ENCODE measurements at regions not wholly inside any gene's neighbourhood (a gene's known extent, or its start where the extent isn't known, plus 50 kb on each side); places are given as distances from the start of the nearest gene placed in this dataset.
"Not testable (repeated sequence)": the region's sequence is repeated elsewhere in the genome, so short reads cannot be mapped to it uniquely, and the experiment has no call there.

DNA sequence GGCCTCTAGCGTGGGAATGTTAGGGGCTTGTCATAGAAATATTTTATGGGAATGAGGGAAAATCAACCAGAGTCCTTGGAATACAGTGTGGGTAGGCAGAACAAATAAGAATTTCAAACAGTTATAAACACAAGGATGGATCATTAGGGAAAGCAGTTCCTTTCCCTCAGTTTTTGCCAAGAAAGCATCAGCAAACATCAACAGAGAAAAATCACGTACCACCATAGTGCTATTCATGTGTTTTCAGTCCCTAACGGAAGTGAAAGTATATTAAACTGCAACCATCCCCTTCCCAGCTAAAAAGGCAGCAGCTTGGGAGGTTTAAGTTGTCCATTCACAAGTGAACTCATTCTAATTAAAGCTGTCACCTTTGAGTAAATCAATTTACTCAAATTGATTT is 334.4 kb upstream of the PCDH18 start:
- H3K4me3 ChIP-seq (ENCODE audit: low read depth, low read length) = no peak overlapping the region
- TF ChIP-seq, protein P1, sequence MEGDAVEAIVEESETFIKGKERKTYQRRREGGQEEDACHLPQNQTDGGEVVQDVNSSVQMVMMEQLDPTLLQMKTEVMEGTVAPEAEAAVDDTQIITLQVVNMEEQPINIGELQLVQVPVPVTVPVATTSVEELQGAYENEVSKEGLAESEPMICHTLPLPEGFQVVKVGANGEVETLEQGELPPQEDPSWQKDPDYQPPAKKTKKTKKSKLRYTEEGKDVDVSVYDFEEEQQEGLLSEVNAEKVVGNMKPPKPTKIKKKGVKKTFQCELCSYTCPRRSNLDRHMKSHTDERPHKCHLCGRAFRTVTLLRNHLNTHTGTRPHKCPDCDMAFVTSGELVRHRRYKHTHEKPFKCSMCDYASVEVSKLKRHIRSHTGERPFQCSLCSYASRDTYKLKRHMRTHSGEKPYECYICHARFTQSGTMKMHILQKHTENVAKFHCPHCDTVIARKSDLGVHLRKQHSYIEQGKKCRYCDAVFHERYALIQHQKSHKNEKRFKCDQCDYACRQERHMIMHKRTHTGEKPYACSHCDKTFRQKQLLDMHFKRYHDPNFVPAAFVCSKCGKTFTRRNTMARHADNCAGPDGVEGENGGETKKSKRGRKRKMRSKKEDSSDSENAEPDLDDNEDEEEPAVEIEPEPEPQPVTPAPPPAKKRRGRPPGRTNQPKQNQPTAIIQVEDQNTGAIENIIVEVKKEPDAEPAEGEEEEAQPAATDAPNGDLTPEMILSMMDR (IDR thresholded peaks at IDR 0.05; ENCODE audit: insufficient read depth, low read length, missing control alignments) = no peak
- ChIA-PET CTCF (interaction anchor here (0.9 kb wide), 1 partner anchor 46 kb away, joined by 3 read pairs; no protein-coding TSS in a partner anchor), POLR2A (no interaction called here)
- DNase-seq (ENCODE audit: low read depth, low spot score) = no peak

DNA sequence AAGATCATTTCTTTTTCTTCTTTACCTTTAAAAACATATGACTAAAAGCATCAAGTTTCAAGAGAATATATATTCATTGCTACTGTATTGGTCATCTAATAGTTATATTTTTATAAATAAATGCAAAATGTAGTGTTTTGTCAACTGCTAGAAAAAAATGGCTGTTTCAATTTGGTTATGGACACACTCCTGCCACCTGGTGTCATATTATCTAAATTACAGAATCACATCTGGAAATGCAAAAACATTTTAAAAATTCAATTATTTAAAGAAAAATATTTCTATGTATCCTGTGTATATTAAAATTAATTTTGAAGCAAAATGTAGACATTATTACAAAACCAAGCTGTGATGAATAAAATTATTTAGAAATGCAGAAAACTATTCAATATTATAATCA is 329.4 kb upstream of the PCDH18 start:
- POLR2A ChIA-PET = no interaction called here
- TF ChIP-seq, protein P1 (IDR thresholded peaks at IDR 0.05; ENCODE audit: insufficient read depth, low read length, missing control alignments) = peak; percentile 4
- DNase-seq (ENCODE audit: low read depth, low spot score) = no peak
- CTCF ChIA-PET = interaction anchor here (0.7 to 1.9 kb wide), 11 partner anchors 8 to 738 kb away, joined by 3 to 13 read pairs (median 4); no protein-coding TSS in a partner anchor
- H3K4me3 ChIP-seq (ENCODE audit: low read depth, low read length) = no peak overlapping the region

DNA sequence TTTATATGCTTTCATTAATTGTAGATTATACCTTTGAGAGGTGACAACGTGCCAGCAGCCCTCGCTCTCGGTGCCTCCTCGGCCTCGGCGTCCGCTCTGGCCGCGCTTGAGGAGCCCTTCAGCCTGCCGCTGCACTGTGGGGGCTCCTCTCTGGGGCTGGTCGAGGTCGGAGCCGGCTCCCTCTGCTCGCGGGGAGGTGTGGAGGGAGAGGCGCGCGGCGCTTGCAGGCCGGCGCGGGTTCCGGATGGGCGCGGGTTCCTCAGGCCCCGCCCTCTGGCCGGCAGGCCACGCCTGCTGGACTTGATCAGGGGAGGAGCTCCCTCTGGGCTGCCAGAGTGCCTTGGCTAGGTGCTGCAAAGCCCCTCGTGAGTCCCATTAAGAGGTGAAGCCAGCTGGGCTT is 321.1 kb upstream of the PCDH18 start:
- TF ChIP-seq, protein P1 (IDR thresholded peaks at IDR 0.05; ENCODE audit: insufficient read depth, low read length, missing control alignments) = no peak
- ChIA-PET POLR2A (no interaction called here), CTCF (interaction anchor here (1.1 to 2.9 kb wide), 4 partner anchors 9 to 47 kb away, joined by 3 to 13 read pairs (median 4); no protein-coding TSS in a partner anchor)
- no peak for DNase-seq (ENCODE audit: low read depth, low spot score)
- H3K4me3 ChIP-seq (ENCODE audit: low read depth, low read length) = no peak overlapping the region

DNA sequence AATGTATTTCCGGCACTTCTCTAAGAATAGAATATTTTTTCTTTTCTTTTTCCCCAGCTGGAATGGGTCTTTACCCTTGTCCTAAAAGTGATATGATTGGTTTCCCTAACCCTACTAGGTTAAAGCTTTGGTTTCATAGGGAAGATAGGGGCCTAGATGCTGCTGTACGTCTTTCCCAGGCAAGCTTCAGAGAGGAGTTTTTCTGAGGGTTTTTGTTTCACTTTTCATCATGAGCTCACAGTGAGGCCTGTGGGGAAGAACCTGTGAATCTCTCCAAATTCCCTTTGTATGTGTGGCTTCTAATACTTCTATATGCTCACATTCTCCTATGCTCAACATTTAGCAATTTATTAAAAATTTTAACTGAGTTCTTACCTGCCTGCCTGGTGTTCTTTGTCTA is 320.0 kb upstream of the PCDH18 start:
- TF ChIP-seq, protein P1 (IDR thresholded peaks at IDR 0.05; ENCODE audit: insufficient read depth, low read length, missing control alignments) = no peak
- CTCF ChIA-PET = interaction anchor here (1.3 to 2.9 kb wide), 2 partner anchors 10 to 11 kb away, joined by 5 to 13 read pairs; no protein-coding TSS in a partner anchor
- H3K4me3 ChIP-seq (ENCODE audit: low read depth, low read length) = no peak overlapping the region
- POLR2A ChIA-PET = no interaction called here
- DNase-seq (ENCODE audit: low read depth, low spot score) = no peak

DNA sequence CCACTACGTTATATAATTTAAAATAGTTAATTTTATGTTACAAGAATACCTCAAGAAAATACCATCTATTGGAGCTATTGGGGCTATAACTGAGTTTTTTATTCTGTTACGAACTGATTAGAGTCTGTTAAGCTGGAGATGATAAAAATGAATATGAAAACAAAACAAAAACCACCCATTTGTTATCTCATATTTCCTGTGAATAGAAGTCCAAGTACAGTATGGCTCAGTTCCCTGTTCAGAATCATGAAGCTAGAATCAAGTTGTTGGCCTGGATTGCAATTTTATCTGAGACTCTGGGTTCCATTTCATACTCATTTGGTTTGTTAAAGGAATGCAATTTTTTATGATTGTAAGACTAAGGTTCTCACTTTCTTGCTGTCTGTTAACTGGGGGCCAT is 319.1 kb upstream of the PCDH18 start:
- ChIA-PET POLR2A (no interaction called here), CTCF (interaction anchor here (0.7 to 2.9 kb wide), 3 partner anchors 11 to 47 kb away, joined by 3 to 13 read pairs (median 3); no protein-coding TSS in a partner anchor)
- no peak for DNase-seq (ENCODE audit: low read depth, low spot score)
- TF ChIP-seq, protein P1 (IDR thresholded peaks at IDR 0.05; ENCODE audit: insufficient read depth, low read length, missing control alignments) = no peak
- no peak overlapping the region for H3K4me3 ChIP-seq (ENCODE audit: low read depth, low read length)

DNA sequence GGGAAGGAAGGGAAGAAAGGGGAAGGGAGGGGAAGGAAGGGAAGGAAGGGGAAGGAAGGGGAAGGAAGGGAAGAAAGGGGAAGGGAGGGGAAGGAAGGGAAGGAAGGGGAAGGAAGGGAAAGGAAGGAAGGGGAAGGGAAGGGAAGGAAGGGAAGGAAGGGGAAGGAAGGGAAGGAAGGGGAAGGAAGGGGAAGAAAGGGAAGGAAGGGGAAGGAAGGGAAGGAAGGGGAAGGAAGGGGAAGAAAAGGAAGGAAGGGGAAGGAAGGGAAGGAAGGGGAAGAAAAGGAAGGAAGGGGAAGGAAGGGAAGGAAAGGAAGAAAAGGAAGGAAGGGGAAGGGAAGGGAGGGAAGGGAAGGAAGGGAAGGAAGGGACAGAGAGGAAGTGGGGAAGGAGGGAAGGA is 295.7 kb upstream of the PCDH18 start:
- H3K4me3 ChIP-seq (ENCODE audit: low read depth, low read length); CTCF ChIA-PET; DNase-seq (ENCODE audit: low read depth, low spot score); POLR2A ChIA-PET: not testable (repeated sequence)

DNA sequence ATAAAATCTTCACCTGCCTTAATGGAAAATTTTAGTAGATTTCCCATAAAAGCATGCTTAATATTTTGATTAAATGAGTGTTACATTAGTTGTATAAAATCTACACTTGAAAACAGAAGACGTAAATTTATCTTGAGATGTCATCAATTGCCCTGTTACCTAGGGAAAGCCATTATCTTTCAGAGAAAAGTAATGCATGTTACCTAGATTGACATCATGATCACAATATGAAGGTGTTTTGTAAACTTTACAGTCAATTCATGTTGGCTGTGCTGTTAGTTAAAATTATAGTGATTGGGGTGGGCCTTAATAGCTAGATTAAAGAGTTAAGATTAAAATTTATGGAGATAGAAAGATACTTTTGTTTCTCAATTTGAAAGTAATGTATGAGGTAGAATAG is 293.2 kb upstream of the PCDH18 start:
- CTCF ChIA-PET = interaction anchor here (0.9 to 1.2 kb wide), 2 partner anchors 9 to 264 kb away, joined by 3 to 4 read pairs; no protein-coding TSS in a partner anchor
- POLR2A ChIA-PET = no interaction called here
- TF ChIP-seq, protein P1 (IDR thresholded peaks at IDR 0.05; ENCODE audit: insufficient read depth, low read length, missing control alignments) = no peak
- DNase-seq (ENCODE audit: low read depth, low spot score) = no peak
- no peak overlapping the region for H3K4me3 ChIP-seq (ENCODE audit: low read depth, low read length)
